GM23338 (cell line): ENCODE measurements at regions not wholly inside any gene's neighbourhood (a gene's known extent, or its start where the extent isn't known, plus 50 kb on each side); places are given as distances from the start of the nearest gene placed in this dataset.

ENCODE experiments used
- ATAC-seq: fragments of 200-7000 bp; cut with Tn5 transposase; 3 replicates; pipeline ENCODE4 v1.9.1; 2020
- DNase-seq: peaks from one replicate; pipeline ENCODE4 v3.0.0-alpha.2; 2015; ENCODE audit warnings: low spot score
- H2AFZ ChIP-seq: fragments of 200-600 bp; sonication (generic); 2 replicates; pipeline ENCODE4 v1.8.0; 2016; ENCODE audit warnings: antibody characterized with exemption, mild to moderate bottlenecking, moderate library complexity
- H3F3A ChIP-seq: fragments of 200-600 bp; sonication (generic); replicated peaks from 2 replicates; pipeline ENCODE4 v1.8.0; 2017; ENCODE audit warnings: antibody characterized with exemption, mixed run types, low read depth
- H3K27ac ChIP-seq: fragments of 200-600 bp; sonication (generic); 2 replicates; pipeline ENCODE4 v1.6.1; 2016; ENCODE audit warnings: low read depth
- H3K27me3 ChIP-seq: fragments of 200-600 bp; sonication (generic); 2 replicates; pipeline ENCODE4 v1.8.0; 2016; ENCODE audit warnings: mild to moderate bottlenecking, mixed run types, moderate library complexity; ENCODE audit not compliant: insufficient read depth
- H3K36me3 ChIP-seq: fragments of 200-600 bp; sonication (generic); 2 replicates; pipeline ENCODE4 v1.8.0; 2016; ENCODE audit warnings: mild to moderate bottlenecking; ENCODE audit not compliant: insufficient read depth
- H3K4me1 ChIP-seq: fragments of 200-600 bp; sonication (generic); 2 replicates; pipeline ENCODE4 v1.8.0; 2016; ENCODE audit warnings: mild to moderate bottlenecking, moderate library complexity; ENCODE audit not compliant: insufficient read depth
- H3K4me2 ChIP-seq: fragments of 200-600 bp; sonication (generic); 2 replicates; pipeline ENCODE4 v1.7.1; 2017; ENCODE audit warnings: mixed run types
- H3K4me3 ChIP-seq: fragments of 200-600 bp; sonication (generic); 2 replicates; pipeline ENCODE4 v1.6.1; 2016; ENCODE audit warnings: mixed run types
- H3K79me2 ChIP-seq: fragments of 200-600 bp; sonication (generic); replicated peaks from 2 replicates; pipeline ENCODE4 v1.8.0; 2017; ENCODE audit warnings: mild to moderate bottlenecking; ENCODE audit not compliant: insufficient read depth
- H3K9me2 ChIP-seq: fragments of 200-600 bp; sonication (generic); 2 replicates; pipeline ENCODE4 v1.8.0; 2017; ENCODE audit not compliant: insufficient read depth
- H4K20me1 ChIP-seq: fragments of 200-600 bp; sonication (generic); replicated peaks from 2 replicates; pipeline ENCODE4 v1.8.0; 2017; ENCODE audit warnings: mild to moderate bottlenecking; ENCODE audit not compliant: insufficient read depth
- H3K27ac Mint-ChIP-seq: 2 replicates; pipeline ENCODE4 v1.8.0; 2020; ENCODE audit warnings: inconsistent platforms, mild to moderate bottlenecking, moderate library complexity, mixed read lengths
- H3K27me3 Mint-ChIP-seq: 3 replicates; pipeline ENCODE4 v1.8.0; 2022; ENCODE audit warnings: low read depth, mild to moderate bottlenecking, moderate library complexity, mixed read lengths, inconsistent platforms; ENCODE audit not compliant: insufficient read depth, poor library complexity
- H3K36me3 Mint-ChIP-seq: 3 replicates; pipeline ENCODE4 v1.8.0; 2021; ENCODE audit warnings: low read depth, mild to moderate bottlenecking, inconsistent platforms, moderate library complexity, mixed read lengths
- H3K4me1 Mint-ChIP-seq: 3 replicates; pipeline ENCODE4 v1.8.0; 2020; ENCODE audit warnings: mild to moderate bottlenecking, inconsistent platforms, mixed read lengths
- H3K4me3 Mint-ChIP-seq: 3 replicates; pipeline ENCODE4 v1.8.0; 2021; ENCODE audit warnings: moderate library complexity, mild to moderate bottlenecking, inconsistent platforms, mixed read lengths
- H3K9me3 Mint-ChIP-seq: 3 replicates; pipeline ENCODE4 v1.8.0; 2020; ENCODE audit warnings: moderate library complexity, mild to moderate bottlenecking, inconsistent platforms, mixed read lengths
- CREB1 ChIP-seq: fragments of 250-450 bp; sonication (Bioruptor Pico); IDR thresholded peaks from 2 replicates; pipeline ENCODE4 v1.5.0; 2020; ENCODE audit warnings: low read depth, mild to moderate bottlenecking, moderate library complexity
- JUNB ChIP-seq: IDR thresholded peaks from one replicate; pipeline ENCODE4 v1.6.1; 2016; ENCODE audit warnings: antibody characterized with exemption; ENCODE audit not compliant: unreplicated experiment
- NANOG ChIP-seq: IDR thresholded peaks from 2 replicates; pipeline ENCODE4 v1.6.1; 2016; ENCODE audit warnings: antibody characterized with exemption, borderline replicate concordance
- POLR2AphosphoS5 ChIP-seq: IDR thresholded peaks from 2 replicates; pipeline ENCODE4 v1.6.1; 2016; ENCODE audit warnings: antibody characterized with exemption, low read depth
- REST ChIP-seq: IDR thresholded peaks from one replicate; pipeline ENCODE4 v1.6.1; 2018; ENCODE audit warnings: antibody characterized with exemption; ENCODE audit not compliant: unreplicated experiment
- STAT1 ChIP-seq: IDR thresholded peaks from one replicate; pipeline ENCODE4 v1.6.1; 2016; ENCODE audit warnings: antibody characterized with exemption; ENCODE audit not compliant: unreplicated experiment
- ZNF114 ChIP-seq: fragments of 250-450 bp; sonication (Bioruptor Pico); IDR thresholded peaks from 2 replicates; pipeline ENCODE4 v1.5.0; 2020; ENCODE audit warnings: mild to moderate bottlenecking, moderate library complexity
- ZNF331 ChIP-seq: fragments of 250-450 bp; sonication (Bioruptor Pico); IDR thresholded peaks from 2 replicates; pipeline ENCODE4 v1.5.0; 2020; ENCODE audit warnings: low read depth, mild to moderate bottlenecking, moderate library complexity
- TF ChIP-seq, protein P1 (sequence below): IDR thresholded peaks from 2 replicates; pipeline ENCODE4 v1.6.1; 2016; ENCODE audit warnings: antibody characterized with exemption
- TF ChIP-seq, protein P2 (sequence below), 2 experiments: fragments of 200-600 bp in 1 of 2; sonication (generic) in 1 of 2; conservative IDR thresholded peaks; 2 replicates each; pipeline versions ENCODE4 v1.5.1 to v1.6.1; 2016 to 2017; ENCODE audit warnings: antibody characterized with exemption in 2 of 2, low read depth in 2 of 2, mild to moderate bottlenecking in 2 of 2, moderate library complexity in 1 of 2
- TF ChIP-seq, protein P3 (sequence below): fragments of 250-450 bp; sonication (Bioruptor Pico); IDR thresholded peaks from 2 replicates; pipeline ENCODE4 v1.5.0; 2020; ENCODE audit warnings: mild to moderate bottlenecking, moderate library complexity

DNA sequence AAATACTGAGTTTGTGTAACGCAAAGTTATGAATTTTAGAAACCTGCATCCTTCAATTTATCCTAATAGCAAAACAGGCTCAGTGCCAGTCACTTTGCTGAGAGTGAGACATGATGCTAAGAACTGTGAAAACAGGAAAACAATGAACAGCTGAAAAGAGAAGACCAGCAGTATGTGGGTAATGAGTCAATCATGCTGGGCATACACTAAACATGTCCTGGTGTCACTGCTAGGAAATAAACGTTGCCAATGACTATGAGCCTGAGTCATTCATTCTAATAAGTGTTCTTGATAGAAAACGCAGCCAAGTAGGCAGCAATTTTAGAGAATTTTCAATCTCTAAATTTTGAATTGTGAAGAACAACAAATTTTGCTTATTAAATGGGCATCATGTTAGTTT is 237.3 kb downstream of the GALR1 start:
- Histone ChIP-seq H3K27me3 (no peaks in the 10 kb centered on the region), H3K4me1 (no peaks in the 10 kb centered on the region), H3K4me3 (no peak overlapping the region), H2AFZ (no peak overlapping the region), H3K4me2 (no peak overlapping the region), H3K9me2 (no peaks in the 10 kb centered on the region), H3F3A (no peaks in the 10 kb centered on the region), H4K20me1 (no peaks in the 10 kb centered on the region), H3K79me2 (no peaks in the 10 kb centered on the region), H3K36me3 (no peaks in the 10 kb centered on the region), H3K27ac (no peak overlapping the region)
- Mint-ChIP-seq H3K27ac (no peak overlapping the region), H3K27me3 (no peaks in the 10 kb centered on the region), H3K4me1 (no peaks in the 10 kb centered on the region; the same call in 1 of the 3 replicates), H3K9me3 (peaks cover 3% of the 10 kb centered on the region; the same call in 1 of the 3 replicates), H3K4me3 (no peak overlapping the region), H3K36me3 (no peaks in the 10 kb centered on the region)
- no peak for TF ChIP-seq ZNF114 (CRISPR knock-in tag)
- TF ChIP-seq, protein P1, sequence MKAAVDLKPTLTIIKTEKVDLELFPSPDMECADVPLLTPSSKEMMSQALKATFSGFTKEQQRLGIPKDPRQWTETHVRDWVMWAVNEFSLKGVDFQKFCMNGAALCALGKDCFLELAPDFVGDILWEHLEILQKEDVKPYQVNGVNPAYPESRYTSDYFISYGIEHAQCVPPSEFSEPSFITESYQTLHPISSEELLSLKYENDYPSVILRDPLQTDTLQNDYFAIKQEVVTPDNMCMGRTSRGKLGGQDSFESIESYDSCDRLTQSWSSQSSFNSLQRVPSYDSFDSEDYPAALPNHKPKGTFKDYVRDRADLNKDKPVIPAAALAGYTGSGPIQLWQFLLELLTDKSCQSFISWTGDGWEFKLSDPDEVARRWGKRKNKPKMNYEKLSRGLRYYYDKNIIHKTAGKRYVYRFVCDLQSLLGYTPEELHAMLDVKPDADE = no peak
- TF ChIP-seq POLR2AphosphoS5 = no peak
- TF ChIP-seq JUNB = no peak
- no peak for TF ChIP-seq ZNF331
- TF ChIP-seq NANOG = no peak
- TF ChIP-seq, protein P2, sequence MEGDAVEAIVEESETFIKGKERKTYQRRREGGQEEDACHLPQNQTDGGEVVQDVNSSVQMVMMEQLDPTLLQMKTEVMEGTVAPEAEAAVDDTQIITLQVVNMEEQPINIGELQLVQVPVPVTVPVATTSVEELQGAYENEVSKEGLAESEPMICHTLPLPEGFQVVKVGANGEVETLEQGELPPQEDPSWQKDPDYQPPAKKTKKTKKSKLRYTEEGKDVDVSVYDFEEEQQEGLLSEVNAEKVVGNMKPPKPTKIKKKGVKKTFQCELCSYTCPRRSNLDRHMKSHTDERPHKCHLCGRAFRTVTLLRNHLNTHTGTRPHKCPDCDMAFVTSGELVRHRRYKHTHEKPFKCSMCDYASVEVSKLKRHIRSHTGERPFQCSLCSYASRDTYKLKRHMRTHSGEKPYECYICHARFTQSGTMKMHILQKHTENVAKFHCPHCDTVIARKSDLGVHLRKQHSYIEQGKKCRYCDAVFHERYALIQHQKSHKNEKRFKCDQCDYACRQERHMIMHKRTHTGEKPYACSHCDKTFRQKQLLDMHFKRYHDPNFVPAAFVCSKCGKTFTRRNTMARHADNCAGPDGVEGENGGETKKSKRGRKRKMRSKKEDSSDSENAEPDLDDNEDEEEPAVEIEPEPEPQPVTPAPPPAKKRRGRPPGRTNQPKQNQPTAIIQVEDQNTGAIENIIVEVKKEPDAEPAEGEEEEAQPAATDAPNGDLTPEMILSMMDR (conservative IDR thresholded peaks at IDR 0.05; ENCODE audit: low read depth in 2 of 2) = no peak
- TF ChIP-seq STAT1 = no peak
- TF ChIP-seq CREB1 (CRISPR knock-in tag) = no peak
- TF ChIP-seq REST = no peak
- TF ChIP-seq, protein P3, sequence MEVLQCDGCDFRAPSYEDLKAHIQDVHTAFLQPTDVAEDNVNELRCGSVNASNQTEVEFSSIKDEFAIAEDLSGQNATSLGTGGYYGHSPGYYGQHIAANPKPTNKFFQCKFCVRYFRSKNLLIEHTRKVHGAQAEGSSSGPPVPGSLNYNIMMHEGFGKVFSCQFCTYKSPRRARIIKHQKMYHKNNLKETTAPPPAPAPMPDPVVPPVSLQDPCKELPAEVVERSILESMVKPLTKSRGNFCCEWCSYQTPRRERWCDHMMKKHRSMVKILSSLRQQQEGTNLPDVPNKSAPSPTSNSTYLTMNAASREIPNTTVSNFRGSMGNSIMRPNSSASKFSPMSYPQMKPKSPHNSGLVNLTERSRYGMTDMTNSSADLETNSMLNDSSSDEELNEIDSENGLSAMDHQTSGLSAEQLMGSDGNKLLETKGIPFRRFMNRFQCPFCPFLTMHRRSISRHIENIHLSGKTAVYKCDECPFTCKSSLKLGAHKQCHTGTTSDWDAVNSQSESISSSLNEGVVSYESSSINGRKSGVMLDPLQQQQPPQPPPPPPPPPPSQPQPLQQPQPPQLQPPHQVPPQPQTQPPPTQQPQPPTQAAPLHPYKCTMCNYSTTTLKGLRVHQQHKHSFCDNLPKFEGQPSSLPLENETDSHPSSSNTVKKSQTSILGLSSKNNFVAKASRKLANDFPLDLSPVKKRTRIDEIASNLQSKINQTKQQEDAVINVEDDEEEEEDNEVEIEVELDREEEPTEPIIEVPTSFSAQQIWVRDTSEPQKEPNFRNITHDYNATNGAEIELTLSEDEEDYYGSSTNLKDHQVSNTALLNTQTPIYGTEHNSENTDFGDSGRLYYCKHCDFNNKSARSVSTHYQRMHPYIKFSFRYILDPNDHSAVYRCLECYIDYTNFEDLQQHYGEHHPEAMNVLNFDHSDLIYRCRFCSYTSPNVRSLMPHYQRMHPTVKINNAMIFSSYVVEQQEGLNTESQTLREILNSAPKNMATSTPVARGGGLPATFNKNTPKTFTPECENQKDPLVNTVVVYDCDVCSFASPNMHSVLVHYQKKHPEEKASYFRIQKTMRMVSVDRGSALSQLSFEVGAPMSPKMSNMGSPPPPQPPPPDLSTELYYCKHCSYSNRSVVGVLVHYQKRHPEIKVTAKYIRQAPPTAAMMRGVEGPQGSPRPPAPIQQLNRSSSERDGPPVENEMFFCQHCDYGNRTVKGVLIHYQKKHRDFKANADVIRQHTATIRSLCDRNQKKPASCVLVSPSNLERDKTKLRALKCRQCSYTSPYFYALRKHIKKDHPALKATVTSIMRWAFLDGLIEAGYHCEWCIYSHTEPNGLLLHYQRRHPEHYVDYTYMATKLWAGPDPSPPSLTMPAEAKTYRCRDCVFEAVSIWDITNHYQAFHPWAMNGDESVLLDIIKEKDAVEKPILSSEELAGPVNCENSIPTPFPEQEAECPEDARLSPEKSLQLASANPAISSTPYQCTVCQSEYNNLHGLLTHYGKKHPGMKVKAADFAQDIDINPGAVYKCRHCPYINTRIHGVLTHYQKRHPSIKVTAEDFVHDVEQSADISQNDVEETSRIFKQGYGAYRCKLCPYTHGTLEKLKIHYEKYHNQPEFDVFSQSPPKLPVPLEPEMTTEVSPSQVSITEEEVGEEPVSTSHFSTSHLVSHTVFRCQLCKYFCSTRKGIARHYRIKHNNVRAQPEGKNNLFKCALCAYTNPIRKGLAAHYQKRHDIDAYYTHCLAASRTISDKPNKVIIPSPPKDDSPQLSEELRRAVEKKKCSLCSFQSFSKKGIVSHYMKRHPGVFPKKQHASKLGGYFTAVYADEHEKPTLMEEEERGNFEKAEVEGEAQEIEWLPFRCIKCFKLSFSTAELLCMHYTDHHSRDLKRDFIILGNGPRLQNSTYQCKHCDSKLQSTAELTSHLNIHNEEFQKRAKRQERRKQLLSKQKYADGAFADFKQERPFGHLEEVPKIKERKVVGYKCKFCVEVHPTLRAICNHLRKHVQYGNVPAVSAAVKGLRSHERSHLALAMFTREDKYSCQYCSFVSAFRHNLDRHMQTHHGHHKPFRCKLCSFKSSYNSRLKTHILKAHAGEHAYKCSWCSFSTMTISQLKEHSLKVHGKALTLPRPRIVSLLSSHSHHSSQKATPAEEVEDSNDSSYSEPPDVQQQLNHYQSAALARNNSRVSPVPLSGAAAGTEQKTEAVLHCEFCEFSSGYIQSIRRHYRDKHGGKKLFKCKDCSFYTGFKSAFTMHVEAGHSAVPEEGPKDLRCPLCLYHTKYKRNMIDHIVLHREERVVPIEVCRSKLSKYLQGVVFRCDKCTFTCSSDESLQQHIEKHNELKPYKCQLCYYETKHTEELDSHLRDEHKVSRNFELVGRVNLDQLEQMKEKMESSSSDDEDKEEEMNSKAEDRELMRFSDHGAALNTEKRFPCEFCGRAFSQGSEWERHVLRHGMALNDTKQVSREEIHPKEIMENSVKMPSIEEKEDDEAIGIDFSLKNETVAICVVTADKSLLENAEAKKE (CRISPR knock-in tag) = no peak
- ATAC-seq = no peak
- no peak for DNase-seq
